Left lung (tissue), 4 donors: ENCODE measurements at regions not wholly inside any gene's neighbourhood (a gene's known extent, or its start where the extent isn't known, plus 50 kb on each side); places are given as distances from the start of the nearest gene placed in this dataset.

Experiments
- ATAC-seq: fragments of 200-7000 bp; cut with Tn5 transposase; one replicate; pipeline ENCODE4 v1.9.1; 2020; ENCODE audit warnings: moderate library complexity
- DNase-seq, 4 donors: peaks; one replicate each; pipeline ENCODE4 v3.0.0-alpha.2; 2013 to 2020
- H3K27ac ChIP-seq, 2 donors: fragments of 200-600 bp; sonication (generic) in 1 of 2; one replicate each; pipeline versions ENCODE4 v1.5.0 to v1.8.0; 2020 to 2021
- H3K27me3 ChIP-seq, 2 donors: fragments of 200-600 bp; sonication (generic) in 1 of 2; one replicate each; pipeline versions ENCODE4 v1.5.0 to v1.8.0; 2020 to 2021
- H3K36me3 ChIP-seq, 2 donors: fragments of 200-600 bp; sonication (generic) in 1 of 2; one replicate each; pipeline versions ENCODE4 v1.5.0 to v1.8.0; 2020 to 2021
- H3K4me1 ChIP-seq, 2 donors: fragments of 200-600 bp; one replicate each; pipeline ENCODE4 v1.8.0; 2021
- H3K4me3 ChIP-seq, 2 donors: fragments of 200-600 bp; sonication (generic) in 1 of 2; one replicate each; pipeline versions ENCODE4 v1.5.0 to v1.8.0; 2020 to 2021; ENCODE audit warnings: mild to moderate bottlenecking in 1 of 2
- H3K9me3 ChIP-seq, 2 donors: fragments of 200-600 bp; sonication (generic) in 1 of 2; one replicate each; pipeline versions ENCODE4 v1.5.0 to v1.8.0; 2020 to 2021
- CTCF ChIP-seq, 2 donors: fragments of 200-600 bp; sonication (generic) in 1 of 2; IDR thresholded peaks; one replicate each; pipeline versions ENCODE4 v1.5.0 to v1.8.0; 2021; ENCODE audit warnings: antibody characterized with exemption in 2 of 2
- intact Hi-C, 2 donors: fragments of 100-400 bp; cut with DNase I; formaldehyde crosslinking; loops; one replicate each; pipeline versions ENCODE4 v1.11.2 to v1.14.2; 2022
- donor health status: DM: no; HTN: yes; CAD: no.
- donor health status: DM: no; HTN: no; CAD: no.

- no peak for TF ChIP-seq CTCF (IDR thresholded peaks at IDR 0.05)
- ATAC-seq (no peak), DNase-seq (no peak)
- Histone ChIP-seq H3K27me3 (no peaks in the 10 kb centered on the region), H3K36me3 (no peaks in the 10 kb centered on the region), H3K4me3 (no peak overlapping the region), H3K27ac (no peak overlapping the region), H3K9me3 (peaks cover 5 to 24% of the 10 kb centered on the region in 2 donors), H3K4me1 (peaks cover 0 to 15% of the 10 kb centered on the region in 2 donors)
- intact Hi-C loops: no loop called here
These were observed 178.9 kb upstream of the ECI2 start for GRCh38 chr6:4314201-4314707.

GRCh38 chr6:4313044-4313686 is 177.8 kb upstream of the ECI2 start:
- Histone ChIP-seq H3K27me3 (no peaks in the 10 kb centered on the region), H3K27ac (peak overlapping the region; percentile 25 to 40), H3K4me3 (no peak overlapping the region), H3K4me1 (peaks cover 0 to 15% of the 10 kb centered on the region in 2 donors), H3K36me3 (no peaks in the 10 kb centered on the region), H3K9me3 (peaks cover 5 to 24% of the 10 kb centered on the region in 2 donors)
- peak in 1 of 2 donors; percentile 13 for TF ChIP-seq CTCF (IDR thresholded peaks at IDR 0.05)
- intact Hi-C loops: no loop called here
- DNase-seq (no peak), ATAC-seq (peak; percentile 86)

DNA sequence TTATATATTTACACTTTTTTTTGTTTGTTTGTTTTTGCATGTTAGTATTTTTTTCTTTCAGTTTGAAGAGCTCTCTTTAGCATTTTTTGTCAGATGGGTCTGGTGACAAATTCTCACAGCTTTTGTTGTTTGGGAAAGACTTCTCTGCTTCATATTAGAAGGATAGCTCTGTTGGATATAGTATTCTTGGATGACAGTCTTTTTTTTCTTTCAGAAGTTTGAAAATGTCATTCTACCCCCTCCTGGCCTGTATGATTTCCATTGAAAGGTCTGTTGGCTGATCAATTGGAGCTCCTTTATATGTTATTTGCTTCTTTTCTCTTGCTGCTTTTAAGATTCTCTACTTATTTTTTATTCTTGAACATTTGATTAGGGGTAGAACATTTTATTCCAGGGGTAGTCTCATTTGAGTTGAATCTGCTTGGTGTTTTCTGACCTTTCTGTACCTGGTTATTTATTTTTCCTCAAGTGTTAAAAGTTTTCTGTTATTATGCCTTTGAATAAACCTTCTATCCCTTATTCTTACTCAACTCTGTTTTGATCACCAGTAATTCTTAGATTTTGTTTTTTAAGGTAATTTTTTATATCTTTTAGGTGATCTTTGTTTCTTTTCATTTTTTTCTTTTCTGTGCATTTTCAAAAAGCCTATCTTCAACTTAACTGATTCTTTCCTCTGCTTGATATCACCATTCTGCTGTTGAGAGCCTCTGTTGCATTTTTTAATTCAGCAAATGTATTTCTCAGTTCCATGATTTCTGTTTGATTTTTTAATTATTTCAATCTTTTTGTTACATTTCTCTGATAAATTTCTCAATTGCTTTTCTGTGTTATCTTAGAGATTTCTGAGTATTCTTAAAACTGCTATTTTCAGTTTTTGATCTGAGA is 176.8 kb upstream of the ECI2 start:
- Histone ChIP-seq H3K36me3 (no peaks in the 10 kb centered on the region), H3K4me3 (no peak overlapping the region), H3K27ac (no peak overlapping the region), H3K27me3 (no peaks in the 10 kb centered on the region), H3K4me1 (peaks cover 0 to 6% of the 10 kb centered on the region in 2 donors), H3K9me3 (peaks cover 5 to 24% of the 10 kb centered on the region in 2 donors)
- intact Hi-C loops: no loop called here
- TF ChIP-seq CTCF (IDR thresholded peaks at IDR 0.05): no peak
- no peak for ATAC-seq
- no peak for DNase-seq

- no peaks in the 10 kb centered on the region for H3K27me3 ChIP-seq
- ATAC-seq (no peak), DNase-seq (no peak)
- intact Hi-C loops: no loop called here
- H3K36me3 ChIP-seq: no peaks in the 10 kb centered on the region
- TF ChIP-seq CTCF (IDR thresholded peaks at IDR 0.05): no peak
- H3K9me3 ChIP-seq: peaks cover 5 to 24% of the 10 kb centered on the region in 2 donors
- no peak overlapping the region for H3K4me3 ChIP-seq
- no peak overlapping the region for H3K27ac ChIP-seq
- no peaks in the 10 kb centered on the region for H3K4me1 ChIP-seq
These were observed 174.2 kb upstream of the ECI2 start for GRCh38 chr6:4309540-4309939.

- Histone ChIP-seq H3K27ac (no peak overlapping the region), H3K27me3 (no peaks in the 10 kb centered on the region), H3K4me3 (no peak overlapping the region), H3K4me1 (no peaks in the 10 kb centered on the region), H3K36me3 (no peaks in the 10 kb centered on the region), H3K9me3 (peaks cover 5 to 24% of the 10 kb centered on the region in 2 donors)
- no peak for TF ChIP-seq CTCF (IDR thresholded peaks at IDR 0.05)
- DNase-seq (no peak), ATAC-seq (no peak)
- intact Hi-C loops: no loop called here
These were observed 173.0 kb upstream of the ECI2 start for GRCh38 chr6:4308364-4308763.
